ENCODE measurements at regions not wholly inside any gene's neighbourhood (a gene's known extent, or its start where the extent isn't known, plus 50 kb on each side); places are given as distances from the start of the nearest gene placed in this dataset.

DNA sequence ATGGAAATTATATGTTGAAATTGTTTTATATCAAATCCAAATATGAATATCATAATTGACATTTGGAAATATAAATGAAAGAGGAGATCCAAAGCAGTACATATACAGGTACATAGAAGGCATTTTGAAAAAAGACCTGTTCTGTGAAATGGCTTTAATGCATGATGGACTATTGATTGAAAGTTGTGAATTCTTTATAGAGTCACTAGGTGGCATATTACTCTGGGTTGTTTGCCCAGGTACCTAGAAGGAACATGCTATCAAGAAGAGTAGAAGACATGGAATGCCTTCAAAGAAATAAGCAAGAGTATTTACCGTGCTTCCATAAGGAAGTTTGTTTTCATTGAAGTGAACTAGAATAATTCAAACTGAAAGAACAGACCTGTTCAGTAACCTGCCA is 160.0 kb upstream of the ANK3 start:
- Histone ChIP-seq H3K36me3 (ENCODE audit: control insufficient read depth in 2 of 2, insufficient read depth in 2 of 2, low read length in 1 of 2) (no peaks in the 10 kb centered on the region), H3K4me3 (ENCODE audit: low read length in 2 of 2) (no peak overlapping the region)
- 40% methylated on average over 1 of the region's 1 CpG for WGBS

DNA sequence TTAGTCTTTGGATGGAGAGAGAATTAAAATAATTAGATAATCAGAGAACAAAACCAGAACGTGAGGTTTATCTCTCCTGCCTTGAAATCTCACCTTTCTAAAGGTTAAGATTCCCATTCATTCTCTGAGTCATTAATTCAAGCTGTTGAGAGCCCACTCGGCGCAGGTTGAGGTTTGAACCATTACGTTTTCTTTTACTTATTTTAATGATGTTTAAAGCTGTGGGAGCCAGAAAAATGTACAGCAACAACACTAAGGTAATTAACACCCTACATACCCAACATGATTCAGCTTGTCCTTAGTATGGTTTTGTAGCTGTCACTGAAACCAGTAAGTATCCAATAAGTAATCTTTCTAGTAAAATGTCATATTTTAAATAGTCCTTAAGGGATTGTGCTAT is 153.0 kb upstream of the ANK3 start:
- Histone ChIP-seq H3K27ac (ENCODE audit: low read depth in 1 of 2, low read length in 1 of 2) (no peak overlapping the region), H3K4me1 (ENCODE audit: control insufficient read depth in 2 of 2, insufficient read depth in 2 of 2, low read length in 2 of 2) (no peaks in the 10 kb centered on the region), H3K4me3 (ENCODE audit: low read length in 2 of 2) (no peak overlapping the region), H3K9me3 (ENCODE audit: control insufficient read depth in 2 of 2, insufficient read depth in 1 of 2, low read length in 1 of 2) (no peaks in the 10 kb centered on the region), H3K36me3 (ENCODE audit: control insufficient read depth in 2 of 2, insufficient read depth in 2 of 2, low read length in 1 of 2) (no peaks in the 10 kb centered on the region), H3K27me3 (ENCODE audit: control insufficient read depth in 2 of 2, insufficient read depth in 1 of 2, low read length in 1 of 2) (no peaks in the 10 kb centered on the region)
- no peak for DNase-seq (ENCODE audit: low read depth in 6 of 9, low spot score in 9 of 9)
- 93% methylated on average over 4 of the region's 4 CpGs for WGBS

More for the DNA sequence above, 160.0 kb upstream of the ANK3 start:
- Histone ChIP-seq H3K9me3 (ENCODE audit: control insufficient read depth in 2 of 2, insufficient read depth in 1 of 2, low read length in 1 of 2) (no peaks in the 10 kb centered on the region), H3K4me1 (ENCODE audit: control insufficient read depth in 2 of 2, insufficient read depth in 2 of 2, low read length in 2 of 2) (no peaks in the 10 kb centered on the region), H3K27me3 (ENCODE audit: control insufficient read depth in 2 of 2, insufficient read depth in 1 of 2, low read length in 1 of 2) (no peaks in the 10 kb centered on the region), H3K27ac (ENCODE audit: low read depth in 1 of 2, low read length in 1 of 2) (no peak overlapping the region)
- no peak for DNase-seq (ENCODE audit: low read depth in 6 of 9, low spot score in 9 of 9)

DNA sequence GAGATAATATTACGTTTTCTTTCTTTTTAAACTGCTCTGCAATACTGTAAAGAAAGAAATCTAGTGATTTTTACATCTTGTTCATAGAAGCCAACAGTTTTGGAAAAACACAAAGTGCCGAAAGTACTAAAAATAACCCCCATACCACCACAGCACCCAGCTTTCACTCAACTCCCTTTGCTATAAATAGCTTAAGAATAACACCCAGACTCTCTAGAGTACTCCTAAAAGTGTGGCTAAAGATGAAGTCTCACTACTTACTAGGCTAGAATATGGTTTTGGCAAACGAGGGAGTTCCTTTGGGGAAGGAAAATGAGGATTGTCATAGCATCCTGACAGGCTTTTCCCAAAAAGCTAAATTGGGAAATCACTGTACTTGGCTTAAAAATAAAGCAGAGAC is 151.8 kb upstream of the ANK3 start:
- H3K4me1 ChIP-seq (ENCODE audit: control insufficient read depth in 2 of 2, insufficient read depth in 2 of 2, low read length in 2 of 2) = no peaks in the 10 kb centered on the region
- DNase-seq (ENCODE audit: low read depth in 6 of 9, low spot score in 9 of 9) = no peak
- no peaks in the 10 kb centered on the region for H3K27me3 ChIP-seq (ENCODE audit: control insufficient read depth in 2 of 2, insufficient read depth in 1 of 2, low read length in 1 of 2)
- H3K4me3 ChIP-seq (ENCODE audit: low read length in 2 of 2) = no peak overlapping the region
- 58% methylated on average over 3 of the region's 3 CpGs for WGBS
- no peaks in the 10 kb centered on the region for H3K9me3 ChIP-seq (ENCODE audit: control insufficient read depth in 2 of 2, insufficient read depth in 1 of 2, low read length in 1 of 2)
- H3K36me3 ChIP-seq (ENCODE audit: control insufficient read depth in 2 of 2, insufficient read depth in 2 of 2, low read length in 1 of 2) = no peaks in the 10 kb centered on the region
- no peak overlapping the region for H3K27ac ChIP-seq (ENCODE audit: low read depth in 1 of 2, low read length in 1 of 2)

GRCh38 chr10:60537697-60538096 is 148.0 kb upstream of the ANK3 start:
- WGBS = 97% methylated on average over 1 of the region's 1 CpG
- H3K27ac ChIP-seq (ENCODE audit: low read depth in 1 of 2, low read length in 1 of 2) = no peak overlapping the region
- H3K27me3 ChIP-seq (ENCODE audit: control insufficient read depth in 2 of 2, insufficient read depth in 1 of 2, low read length in 1 of 2) = no peaks in the 10 kb centered on the region
- H3K4me1 ChIP-seq (ENCODE audit: control insufficient read depth in 2 of 2, insufficient read depth in 2 of 2, low read length in 2 of 2) = no peaks in the 10 kb centered on the region
- DNase-seq (ENCODE audit: low read depth in 6 of 9, low spot score in 9 of 9) = no peak
- no peaks in the 10 kb centered on the region for H3K36me3 ChIP-seq (ENCODE audit: control insufficient read depth in 2 of 2, insufficient read depth in 2 of 2, low read length in 1 of 2)
- no peaks in the 10 kb centered on the region for H3K9me3 ChIP-seq (ENCODE audit: control insufficient read depth in 2 of 2, insufficient read depth in 1 of 2, low read length in 1 of 2)
- H3K4me3 ChIP-seq (ENCODE audit: low read length in 2 of 2) = no peak overlapping the region

- H3K27ac ChIP-seq (ENCODE audit: low read depth in 1 of 2, low read length in 1 of 2) = no peak overlapping the region
- H3K9me3 ChIP-seq (ENCODE audit: control insufficient read depth in 2 of 2, insufficient read depth in 1 of 2, low read length in 1 of 2) = no peaks in the 10 kb centered on the region
- no peaks in the 10 kb centered on the region for H3K4me1 ChIP-seq (ENCODE audit: control insufficient read depth in 2 of 2, insufficient read depth in 2 of 2, low read length in 2 of 2)
- no peaks in the 10 kb centered on the region for H3K36me3 ChIP-seq (ENCODE audit: control insufficient read depth in 2 of 2, insufficient read depth in 2 of 2, low read length in 1 of 2)
- no peaks in the 10 kb centered on the region for H3K27me3 ChIP-seq (ENCODE audit: control insufficient read depth in 2 of 2, insufficient read depth in 1 of 2, low read length in 1 of 2)
- no peak for DNase-seq (ENCODE audit: low read depth in 6 of 9, low spot score in 9 of 9)
- 94% methylated on average over 7 of the region's 7 CpGs for WGBS
- H3K4me3 ChIP-seq (ENCODE audit: low read length in 2 of 2) = no peak overlapping the region
These were observed 146.9 kb upstream of the ANK3 start for GRCh38 chr10:60536529-60537114.

GRCh38 chr10:60535427-60535826 is 145.8 kb upstream of the ANK3 start:
- Histone ChIP-seq H3K9me3 (ENCODE audit: control insufficient read depth in 2 of 2, insufficient read depth in 1 of 2, low read length in 1 of 2) (no peaks in the 10 kb centered on the region), H3K4me3 (ENCODE audit: low read length in 2 of 2) (no peak overlapping the region), H3K27ac (ENCODE audit: low read depth in 1 of 2, low read length in 1 of 2) (no peak overlapping the region), H3K36me3 (ENCODE audit: control insufficient read depth in 2 of 2, insufficient read depth in 2 of 2, low read length in 1 of 2) (no peaks in the 10 kb centered on the region), H3K27me3 (ENCODE audit: control insufficient read depth in 2 of 2, insufficient read depth in 1 of 2, low read length in 1 of 2) (no peaks in the 10 kb centered on the region), H3K4me1 (ENCODE audit: control insufficient read depth in 2 of 2, insufficient read depth in 2 of 2, low read length in 2 of 2) (no peaks in the 10 kb centered on the region)
- WGBS = 94% methylated on average over 1 of the region's 1 CpG
- DNase-seq (ENCODE audit: low read depth in 6 of 9, low spot score in 9 of 9) = no peak

- Histone ChIP-seq H3K27ac (ENCODE audit: low read depth in 1 of 2, low read length in 1 of 2) (no peak overlapping the region), H3K27me3 (ENCODE audit: control insufficient read depth in 2 of 2, insufficient read depth in 1 of 2, low read length in 1 of 2) (no peaks in the 10 kb centered on the region), H3K36me3 (ENCODE audit: control insufficient read depth in 2 of 2, insufficient read depth in 2 of 2, low read length in 1 of 2) (no peaks in the 10 kb centered on the region), H3K9me3 (ENCODE audit: control insufficient read depth in 2 of 2, insufficient read depth in 1 of 2, low read length in 1 of 2) (no peaks in the 10 kb centered on the region), H3K4me3 (ENCODE audit: low read length in 2 of 2) (no peak overlapping the region), H3K4me1 (ENCODE audit: control insufficient read depth in 2 of 2, insufficient read depth in 2 of 2, low read length in 2 of 2) (no peaks in the 10 kb centered on the region)
- WGBS = 94% methylated on average over 4 of the region's 4 CpGs
- DNase-seq (ENCODE audit: low read depth in 6 of 9, low spot score in 9 of 9) = no peak
These were observed 145.2 kb upstream of the ANK3 start for GRCh38 chr10:60534761-60535389.

GRCh38 chr10:60532696-60533468 is 143.2 kb upstream of the ANK3 start:
- DNase-seq (ENCODE audit: low read depth in 6 of 9, low spot score in 9 of 9) = no peak
- no peaks in the 10 kb centered on the region for H3K4me1 ChIP-seq (ENCODE audit: control insufficient read depth in 2 of 2, insufficient read depth in 2 of 2, low read length in 2 of 2)
- WGBS = 85% methylated on average over 6 of the region's 6 CpGs
- H3K36me3 ChIP-seq (ENCODE audit: control insufficient read depth in 2 of 2, insufficient read depth in 2 of 2, low read length in 1 of 2) = no peaks in the 10 kb centered on the region
- no peak overlapping the region for H3K4me3 ChIP-seq (ENCODE audit: low read length in 2 of 2)
- no peak overlapping the region for H3K27ac ChIP-seq (ENCODE audit: low read depth in 1 of 2, low read length in 1 of 2)
- no peaks in the 10 kb centered on the region for H3K9me3 ChIP-seq (ENCODE audit: control insufficient read depth in 2 of 2, insufficient read depth in 1 of 2, low read length in 1 of 2)
- no peaks in the 10 kb centered on the region for H3K27me3 ChIP-seq (ENCODE audit: control insufficient read depth in 2 of 2, insufficient read depth in 1 of 2, low read length in 1 of 2)

GRCh38 chr10:60531006-60531405 is 141.3 kb upstream of the ANK3 start:
- Histone ChIP-seq H3K9me3 (ENCODE audit: control insufficient read depth in 2 of 2, insufficient read depth in 1 of 2, low read length in 1 of 2) (no peaks in the 10 kb centered on the region), H3K4me1 (ENCODE audit: control insufficient read depth in 2 of 2, insufficient read depth in 2 of 2, low read length in 2 of 2) (no peaks in the 10 kb centered on the region), H3K4me3 (ENCODE audit: low read length in 2 of 2) (no peak overlapping the region), H3K27me3 (ENCODE audit: control insufficient read depth in 2 of 2, insufficient read depth in 1 of 2, low read length in 1 of 2) (no peaks in the 10 kb centered on the region), H3K27ac (ENCODE audit: low read depth in 1 of 2, low read length in 1 of 2) (no peak overlapping the region), H3K36me3 (ENCODE audit: control insufficient read depth in 2 of 2, insufficient read depth in 2 of 2, low read length in 1 of 2) (no peaks in the 10 kb centered on the region)
- DNase-seq (ENCODE audit: low read depth in 6 of 9, low spot score in 9 of 9) = no peak
- WGBS = 92% methylated on average over 2 of the region's 2 CpGs

Measured in thymus (tissue), 11 donors.